Breast epithelium (tissue), 4 donors: ENCODE measurements at regions not wholly inside any gene's neighbourhood (a gene's known extent, or its start where the extent isn't known, plus 50 kb on each side); places are given as distances from the start of the nearest gene placed in this dataset.

ENCODE experiments used
- DNase-seq, 2 donors: peaks; one replicate each; pipeline ENCODE4 v3.0.0-alpha.2; 2019; ENCODE audit warnings: low spot score in 2 of 2
- H3K27ac ChIP-seq, 2 donors: fragments of 200-600 bp; sonication (generic) in 1 of 2; one replicate each; pipeline ENCODE4 v1.5.1; 2016 to 2019; ENCODE audit warnings: mild to moderate bottlenecking in 1 of 2
- H3K27me3 ChIP-seq, 2 donors: fragments of 200-600 bp; sonication (generic) in 1 of 2; one replicate each; pipeline versions ENCODE4 v1.5.1 to v1.6.0; 2017 to 2019; ENCODE audit warnings: control low read depth in 1 of 2, mild to moderate bottlenecking in 1 of 2
- H3K36me3 ChIP-seq: fragments of 200-600 bp; one replicate; pipeline ENCODE4 v1.5.1; 2019
- H3K4me1 ChIP-seq, 2 donors: fragments of 200-600 bp; sonication (generic); one replicate each; pipeline ENCODE4 v1.5.1; 2016 to 2019; ENCODE audit warnings: control low read depth in 1 of 2
- H3K4me3 ChIP-seq, 3 donors: fragments of 200-600 bp; sonication (generic); 1 replicate in 2 of 3; 2 replicates in 1 of 3; pipeline ENCODE4 v1.5.1; 2016 to 2019; ENCODE audit warnings: mild to moderate bottlenecking in 3 of 3, moderate library complexity in 2 of 3
- H3K9me3 ChIP-seq, 2 donors: fragments of 200-600 bp; sonication (generic) in 1 of 2; one replicate each; pipeline ENCODE4 v1.5.1; 2016 to 2019; ENCODE audit warnings: control low read depth in 1 of 2
- CTCF ChIP-seq, 3 donors: fragments of 450-650 bp; IDR thresholded peaks; one replicate each; pipeline ENCODE4 v1.5.1; 2016 to 2017; ENCODE audit warnings: antibody characterized with exemption in 3 of 3, mild to moderate bottlenecking in 3 of 3, moderate library complexity in 3 of 3
- POLR2A ChIP-seq: fragments of 450-650 bp; IDR thresholded peaks from one replicate; pipeline ENCODE4 v1.6.1; 2016; ENCODE audit warnings: antibody characterized with exemption, mild to moderate bottlenecking, moderate library complexity
- POLR2AphosphoS5 ChIP-seq, 3 donors: sonication (generic); formaldehyde crosslinking; IDR thresholded peaks; one replicate each; pipeline ENCODE4 v1.6.1; 2017; ENCODE audit warnings: antibody characterized with exemption in 3 of 3
- intact Hi-C: fragments of 100-400 bp; cut with DNase I; formaldehyde crosslinking; loops from one replicate; pipeline ENCODE4 v1.15.1; 2023; ENCODE audit warnings: low total_unique reads

DNA sequence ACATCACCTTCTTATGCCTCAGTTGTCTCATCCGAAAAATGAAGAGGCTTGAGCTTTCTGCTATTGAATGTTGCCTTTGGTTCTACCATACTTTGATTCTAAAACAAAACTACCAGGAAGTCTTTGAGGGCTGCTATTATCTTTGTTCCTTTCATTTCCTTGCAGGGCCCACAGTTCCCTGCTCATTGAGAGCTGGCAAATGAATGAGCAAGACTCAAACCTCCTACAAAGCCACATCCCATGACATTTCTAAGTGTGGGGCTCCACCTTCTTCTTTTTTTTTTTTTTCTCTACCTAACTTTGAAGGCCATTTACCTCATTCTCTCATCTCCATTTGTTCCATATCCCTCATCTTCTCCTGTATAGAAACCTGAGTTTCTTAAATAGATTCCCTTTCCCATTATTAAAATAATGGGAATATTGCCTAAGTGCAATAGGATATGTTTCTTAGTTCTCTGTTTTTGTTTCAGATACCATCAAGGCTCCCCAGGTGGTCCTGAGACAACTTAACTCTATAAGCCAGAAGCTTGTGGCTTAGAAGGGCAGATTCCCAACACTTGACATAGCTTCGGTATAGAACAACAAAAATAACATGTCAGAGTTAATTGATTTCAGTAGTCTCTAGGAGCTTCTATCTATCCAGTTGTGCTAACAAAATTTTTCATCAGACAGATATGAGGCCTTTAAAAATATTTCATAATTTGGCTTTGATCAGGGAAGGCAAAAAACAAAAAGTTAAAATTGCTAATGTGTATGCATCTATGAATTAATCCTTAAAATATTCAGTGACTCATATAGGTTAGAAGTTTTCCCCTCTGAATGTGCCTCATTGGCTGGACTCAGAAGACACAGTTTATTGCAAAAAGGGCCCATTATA, 951.6 kb downstream of the TUSC7 start:
- no peak for DNase-seq
- Histone ChIP-seq H3K27me3 (no peaks in the 10 kb centered on the region), H3K27ac (no peak overlapping the region), H3K36me3 (no peaks in the 10 kb centered on the region), H3K9me3 (no peaks in the 10 kb centered on the region), H3K4me1 (no peaks in the 10 kb centered on the region), H3K4me3 (no peak overlapping the region)
- intact Hi-C loops = no loop called here
- TF ChIP-seq CTCF (IDR thresholded peaks at IDR 0.05) (no peak), POLR2AphosphoS5 (IDR thresholded peaks at IDR 0.05) (no peak), POLR2A (no peak)

GRCh38 chr3:117661818-117662095, 952.2 kb downstream of the TUSC7 start:
- Histone ChIP-seq H3K4me3 (no peak overlapping the region), H3K4me1 (no peaks in the 10 kb centered on the region), H3K9me3 (no peaks in the 10 kb centered on the region), H3K27ac (no peak overlapping the region), H3K36me3 (no peaks in the 10 kb centered on the region), H3K27me3 (no peaks in the 10 kb centered on the region)
- DNase-seq = no peak
- no peak for TF ChIP-seq POLR2AphosphoS5 (IDR thresholded peaks at IDR 0.05)
- TF ChIP-seq CTCF (IDR thresholded peaks at IDR 0.05) = no peak
- TF ChIP-seq POLR2A = no peak
- intact Hi-C loops = no loop called here

- DNase-seq = peak in 1 of 2 donors; percentile 54
- no peak overlapping the region for H3K27ac ChIP-seq
- intact Hi-C loops = loop anchor here (2.0 kb wide), 1 partner anchor 38 kb away; no protein-coding TSS in a partner anchor
- H3K9me3 ChIP-seq = no peaks in the 10 kb centered on the region
- no peak overlapping the region for H3K4me3 ChIP-seq
- H3K27me3 ChIP-seq = no peaks in the 10 kb centered on the region
- H3K36me3 ChIP-seq = no peaks in the 10 kb centered on the region
- no peaks in the 10 kb centered on the region for H3K4me1 ChIP-seq
- TF ChIP-seq POLR2A (no peak), POLR2AphosphoS5 (IDR thresholded peaks at IDR 0.05) (no peak), CTCF (IDR thresholded peaks at IDR 0.05) (no peak)
Observed at GRCh38 chr3:117665296-117665695, 955.7 kb downstream of the TUSC7 start.

GRCh38 chr3:117666325-117666724, 956.7 kb downstream of the TUSC7 start:
- TF ChIP-seq CTCF (IDR thresholded peaks at IDR 0.05) = no peak
- no peak for DNase-seq
- Histone ChIP-seq H3K27ac (no peak overlapping the region), H3K36me3 (no peaks in the 10 kb centered on the region), H3K4me1 (no peaks in the 10 kb centered on the region), H3K4me3 (no peak overlapping the region), H3K27me3 (no peaks in the 10 kb centered on the region), H3K9me3 (no peaks in the 10 kb centered on the region)
- intact Hi-C loops = no loop called here

DNA sequence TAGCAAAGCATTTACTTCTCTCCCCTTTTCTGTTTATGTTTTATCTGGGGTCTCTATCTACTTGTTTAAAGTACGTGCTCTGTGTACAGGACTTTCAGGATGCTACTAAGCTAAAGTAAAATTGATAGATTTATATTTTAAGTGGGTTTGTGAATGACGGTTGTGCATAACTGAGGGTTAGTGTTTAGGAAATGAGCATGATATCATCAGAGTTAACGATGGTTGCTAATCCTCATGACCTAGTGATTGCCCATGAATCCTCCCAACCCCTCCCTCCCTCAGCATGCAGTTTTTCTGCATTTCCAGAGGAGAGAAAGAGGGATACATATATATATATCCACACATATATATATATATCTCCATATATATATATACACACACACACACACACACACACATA, 957.2 kb downstream of the TUSC7 start:
- no peaks in the 10 kb centered on the region for H3K27me3 ChIP-seq
- TF ChIP-seq CTCF (IDR thresholded peaks at IDR 0.05) = no peak
- no peak for TF ChIP-seq POLR2A
- no peak for TF ChIP-seq POLR2AphosphoS5 (IDR thresholded peaks at IDR 0.05)
- DNase-seq = no peak
- no peaks in the 10 kb centered on the region for H3K36me3 ChIP-seq
- no peaks in the 10 kb centered on the region for H3K9me3 ChIP-seq
- H3K4me1 ChIP-seq = no peaks in the 10 kb centered on the region
- intact Hi-C loops = no loop called here
- no peak overlapping the region for H3K27ac ChIP-seq
- H3K4me3 ChIP-seq = no peak overlapping the region
